Loucy (cell line): ENCODE measurements at regions not wholly inside any gene's neighbourhood (a gene's known extent, or its start where the extent isn't known, plus 50 kb on each side); places are given as distances from the start of the nearest gene placed in this dataset.

Source experiments
- H2AFZ ChIP-seq: fragments of 200-600 bp; sonication (generic); 2 replicates; pipeline ENCODE4 v1.6.0; 2016; ENCODE audit warnings: antibody characterized with exemption, mild to moderate bottlenecking, low read length, moderate library complexity
- H3F3A ChIP-seq: fragments of 200-600 bp; 2 replicates; pipeline ENCODE4 v1.6.0; 2016; ENCODE audit warnings: antibody characterized with exemption, low read depth, mild to moderate bottlenecking
- H3K27me3 ChIP-seq: fragments of 200-600 bp; sonication (generic); 2 replicates; pipeline ENCODE4 v1.6.1; 2014; ENCODE audit warnings: low read length, mild to moderate bottlenecking; ENCODE audit not compliant: insufficient read depth, poor library complexity, severe bottlenecking
- H3K36me3 ChIP-seq: fragments of 200-600 bp; sonication (generic); 2 replicates; pipeline ENCODE4 v1.6.1; 2016; ENCODE audit warnings: low read length; ENCODE audit not compliant: insufficient read depth
- H3K4me1 ChIP-seq: fragments of 200-600 bp; sonication (generic); 2 replicates; pipeline ENCODE4 v1.5.1; 2014; ENCODE audit warnings: low read length, mild to moderate bottlenecking; ENCODE audit not compliant: insufficient read depth, poor library complexity, severe bottlenecking
- H3K4me2 ChIP-seq: fragments of 200-600 bp; sonication (generic); 2 replicates; pipeline ENCODE4 v1.6.0; 2014; ENCODE audit warnings: antibody characterized with exemption, low read length, low read depth, mild to moderate bottlenecking; ENCODE audit not compliant: poor library complexity, severe bottlenecking
- H3K4me3 ChIP-seq: fragments of 200-600 bp; sonication (generic); 2 replicates; pipeline ENCODE4 v1.5.1; 2014; ENCODE audit warnings: low read length, mild to moderate bottlenecking, mixed read lengths; ENCODE audit not compliant: poor library complexity, severe bottlenecking
- H3K79me2 ChIP-seq: fragments of 200-600 bp; sonication (generic); 2 replicates; pipeline ENCODE4 v1.6.1; 2014; ENCODE audit warnings: low read length; ENCODE audit not compliant: insufficient read depth
- H3K9ac ChIP-seq: fragments of 200-600 bp; sonication (generic); 2 replicates; pipeline ENCODE4 v1.6.0; 2014; ENCODE audit warnings: mild to moderate bottlenecking, low read depth, low read length, moderate library complexity; ENCODE audit not compliant: poor library complexity, severe bottlenecking
- H3K9me2 ChIP-seq: fragments of 200-600 bp; sonication (generic); replicated peaks from 2 replicates; pipeline ENCODE4 v1.6.1; 2016; ENCODE audit warnings: low read depth, low read length, mixed read lengths
- H3K9me3 ChIP-seq: fragments of 200-600 bp; sonication (generic); 2 replicates; pipeline ENCODE4 v1.6.1; 2014; ENCODE audit warnings: mild to moderate bottlenecking, antibody characterized with exemption, low read length, low read depth; ENCODE audit not compliant: insufficient read depth
- H4K20me1 ChIP-seq: fragments of 200-600 bp; sonication (generic); 2 replicates; pipeline ENCODE4 v1.6.0; 2014; ENCODE audit warnings: antibody characterized with exemption, low read length, mild to moderate bottlenecking; ENCODE audit not compliant: insufficient read depth, poor library complexity, severe bottlenecking
- EZH2phosphoT487 ChIP-seq: fragments of 200-600 bp; IDR thresholded peaks from 2 replicates; pipeline ENCODE4 v1.6.1; 2018; ENCODE audit warnings: antibody characterized with exemption, mild to moderate bottlenecking, moderate library complexity, borderline replicate concordance
- TF ChIP-seq, protein P1 (sequence below): fragments of 200-600 bp; sonication (generic); conservative IDR thresholded peaks from 2 replicates; pipeline ENCODE4 v1.5.1; 2014; ENCODE audit warnings: mild to moderate bottlenecking, antibody characterized with exemption, low read length

DNA sequence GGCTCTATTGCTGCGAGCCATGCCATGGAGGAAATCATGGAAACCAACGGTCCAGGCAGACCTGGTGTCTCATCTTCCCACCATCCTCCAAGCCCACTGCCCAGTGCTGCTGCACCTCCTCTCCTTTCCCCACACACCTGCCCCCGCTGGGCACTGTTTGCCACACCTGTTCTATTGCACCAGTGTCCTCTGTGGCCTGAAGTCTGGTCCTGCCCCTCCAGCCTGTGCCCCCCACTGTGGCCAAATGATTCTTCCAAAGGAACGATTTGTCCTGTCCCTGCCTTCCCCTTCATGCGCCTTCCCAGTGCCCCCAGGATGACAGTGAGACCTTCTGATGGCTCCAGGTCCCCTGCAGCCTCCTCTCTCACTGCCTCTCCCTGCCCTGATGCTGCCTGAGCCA lies 101.9 kb upstream of the TWIST2 start:
- Histone ChIP-seq H3K36me3 (no peaks in the 10 kb centered on the region), H3K27me3 (no peaks in the 10 kb centered on the region), H3K4me1 (no peaks in the 10 kb centered on the region), H3K9me3 (no peaks in the 10 kb centered on the region; the same call in 1 of the 2 replicates), H4K20me1 (no peaks in the 10 kb centered on the region), H3F3A (no peaks in the 10 kb centered on the region), H3K9ac (no peak overlapping the region), H2AFZ (no peak overlapping the region), H3K4me3 (no peak overlapping the region), H3K79me2 (no peaks in the 10 kb centered on the region), H3K4me2 (no peak overlapping the region), H3K9me2 (no peaks in the 10 kb centered on the region)
- TF ChIP-seq, protein P1, sequence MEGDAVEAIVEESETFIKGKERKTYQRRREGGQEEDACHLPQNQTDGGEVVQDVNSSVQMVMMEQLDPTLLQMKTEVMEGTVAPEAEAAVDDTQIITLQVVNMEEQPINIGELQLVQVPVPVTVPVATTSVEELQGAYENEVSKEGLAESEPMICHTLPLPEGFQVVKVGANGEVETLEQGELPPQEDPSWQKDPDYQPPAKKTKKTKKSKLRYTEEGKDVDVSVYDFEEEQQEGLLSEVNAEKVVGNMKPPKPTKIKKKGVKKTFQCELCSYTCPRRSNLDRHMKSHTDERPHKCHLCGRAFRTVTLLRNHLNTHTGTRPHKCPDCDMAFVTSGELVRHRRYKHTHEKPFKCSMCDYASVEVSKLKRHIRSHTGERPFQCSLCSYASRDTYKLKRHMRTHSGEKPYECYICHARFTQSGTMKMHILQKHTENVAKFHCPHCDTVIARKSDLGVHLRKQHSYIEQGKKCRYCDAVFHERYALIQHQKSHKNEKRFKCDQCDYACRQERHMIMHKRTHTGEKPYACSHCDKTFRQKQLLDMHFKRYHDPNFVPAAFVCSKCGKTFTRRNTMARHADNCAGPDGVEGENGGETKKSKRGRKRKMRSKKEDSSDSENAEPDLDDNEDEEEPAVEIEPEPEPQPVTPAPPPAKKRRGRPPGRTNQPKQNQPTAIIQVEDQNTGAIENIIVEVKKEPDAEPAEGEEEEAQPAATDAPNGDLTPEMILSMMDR: no peak
- TF ChIP-seq EZH2phosphoT487: no peak

DNA sequence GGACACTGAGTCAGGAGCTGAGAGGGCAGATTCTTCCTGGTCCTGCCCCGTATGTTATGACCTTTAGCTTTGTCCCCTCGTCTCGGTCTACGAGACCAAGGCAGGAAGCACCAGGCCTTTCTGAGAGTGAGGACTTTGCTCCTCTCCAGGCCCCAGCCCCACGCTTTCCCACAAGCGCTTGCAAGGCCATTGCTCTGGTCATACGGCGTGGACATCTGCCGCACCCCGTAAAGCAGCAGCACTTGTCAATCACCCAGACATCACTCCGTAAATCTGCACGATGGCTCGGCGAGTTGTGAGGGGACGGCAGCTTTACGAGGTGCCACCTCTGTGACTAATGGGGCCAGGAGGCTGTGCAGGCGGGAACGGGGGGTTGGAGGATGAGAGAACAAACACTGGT lies 100.8 kb upstream of the TWIST2 start:
- Histone ChIP-seq H3K4me2 (no peak overlapping the region), H3K36me3 (no peaks in the 10 kb centered on the region), H2AFZ (no peak overlapping the region)

DNA sequence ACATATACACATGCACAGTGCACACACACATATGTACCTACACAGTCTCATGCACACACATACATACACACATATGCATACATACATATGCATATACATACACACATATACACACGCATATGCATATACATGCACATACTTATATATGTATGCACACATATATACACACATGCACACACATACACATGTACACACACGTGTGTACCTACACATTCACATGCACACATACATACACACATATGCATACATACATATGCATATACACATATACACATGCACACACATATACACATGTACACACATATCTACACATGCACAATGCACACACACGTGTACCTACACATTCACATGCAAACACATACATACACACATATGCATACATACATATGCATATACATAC lies 100.3 kb upstream of the TWIST2 start:
- Histone ChIP-seq H3K9me3 (no peaks in the 10 kb centered on the region; the same call in 1 of the 2 replicates), H3K4me2 (no peak overlapping the region), H3F3A (no peaks in the 10 kb centered on the region), H3K36me3 (no peaks in the 10 kb centered on the region), H3K4me3 (no peak overlapping the region), H3K9ac (no peak overlapping the region), H4K20me1 (no peaks in the 10 kb centered on the region), H3K9me2 (no peaks in the 10 kb centered on the region), H3K4me1 (no peaks in the 10 kb centered on the region), H3K27me3 (no peaks in the 10 kb centered on the region), H2AFZ (no peak overlapping the region), H3K79me2 (no peaks in the 10 kb centered on the region)
- TF ChIP-seq EZH2phosphoT487: no peak
- TF ChIP-seq, protein P1: no peak

More for the DNA sequence above, 100.8 kb upstream of the TWIST2 start:
- Histone ChIP-seq H4K20me1 (no peaks in the 10 kb centered on the region), H3K9me2 (no peaks in the 10 kb centered on the region), H3K27me3 (no peaks in the 10 kb centered on the region), H3F3A (no peaks in the 10 kb centered on the region), H3K4me3 (no peak overlapping the region), H3K4me1 (no peaks in the 10 kb centered on the region), H3K9ac (no peak overlapping the region), H3K9me3 (no peaks in the 10 kb centered on the region; the same call in 1 of the 2 replicates), H3K79me2 (no peaks in the 10 kb centered on the region)
- no peak for TF ChIP-seq EZH2phosphoT487
- TF ChIP-seq, protein P1: no peak
